ENCODE measurements at regions not wholly inside any gene's neighbourhood (a gene's known extent, or its start where the extent isn't known, plus 50 kb on each side); places are given as distances from the start of the nearest gene placed in this dataset.

- H3K27me3 Mint-ChIP-seq (ENCODE audit: low read depth) = no peaks in the 10 kb centered on the region
- H3K4me3 Mint-ChIP-seq = no peak overlapping the region
- TF ChIP-seq CTCF (conservative IDR thresholded peaks at IDR 0.05) = no peak
- no peak for DNase-seq (ENCODE audit: low read depth, low spot score)
- peaks cover 6% of the 10 kb centered on the region for H3K4me1 Mint-ChIP-seq
- H3K36me3 Mint-ChIP-seq (ENCODE audit: low read depth) = no peaks in the 10 kb centered on the region
- no peak overlapping the region for H3K27ac Mint-ChIP-seq (ENCODE audit: unreplicated experiment)
- H3K9me3 Mint-ChIP-seq = peaks cover 15% of the 10 kb centered on the region
Observed at GRCh38 chrX:100479329-100479728, 69.3 kb upstream of the PCDH19 start.

- H3K4me1 Mint-ChIP-seq = peaks cover 6% of the 10 kb centered on the region
- no peak overlapping the region for H3K27ac Mint-ChIP-seq (ENCODE audit: unreplicated experiment)
- H3K4me3 Mint-ChIP-seq = no peak overlapping the region
- TF ChIP-seq CTCF (conservative IDR thresholded peaks at IDR 0.05) = no peak
- H3K36me3 Mint-ChIP-seq (ENCODE audit: low read depth) = no peaks in the 10 kb centered on the region
- no peak for DNase-seq (ENCODE audit: low read depth, low spot score)
- peaks cover 15% of the 10 kb centered on the region for H3K9me3 Mint-ChIP-seq
- H3K27me3 Mint-ChIP-seq (ENCODE audit: low read depth) = no peaks in the 10 kb centered on the region
Observed at GRCh38 chrX:100478714-100479306, 68.7 kb upstream of the PCDH19 start.

DNA sequence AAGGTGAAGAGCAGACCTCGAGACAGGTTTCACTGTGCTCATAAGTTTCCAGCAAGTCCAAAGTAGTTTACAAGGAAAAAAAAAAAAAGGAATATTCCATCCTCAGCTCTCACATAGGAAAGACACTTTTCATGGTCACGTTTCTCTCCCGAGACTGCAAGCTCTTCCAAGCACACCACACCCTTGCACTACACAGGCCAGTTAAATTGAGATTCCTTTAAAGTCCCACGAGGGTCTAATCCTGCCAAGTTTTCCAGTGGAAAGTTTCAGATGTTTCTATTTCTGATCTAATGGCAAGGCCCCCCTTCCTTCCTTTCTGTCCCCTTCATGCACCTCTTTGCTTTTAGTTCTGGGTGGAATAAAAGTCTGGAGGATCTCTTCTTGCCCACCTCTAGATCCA lies 67.9 kb upstream of the PCDH19 start:
- peaks cover 19% of the 10 kb centered on the region for H3K9me3 Mint-ChIP-seq
- H3K36me3 Mint-ChIP-seq (ENCODE audit: low read depth) = no peaks in the 10 kb centered on the region
- H3K4me1 Mint-ChIP-seq = peaks cover 6% of the 10 kb centered on the region
- no peak for DNase-seq (ENCODE audit: low read depth, low spot score)
- H3K4me3 Mint-ChIP-seq = no peak overlapping the region
- no peaks in the 10 kb centered on the region for H3K27me3 Mint-ChIP-seq (ENCODE audit: low read depth)
- no peak overlapping the region for H3K27ac Mint-ChIP-seq (ENCODE audit: unreplicated experiment)
- no peak for TF ChIP-seq CTCF (conservative IDR thresholded peaks at IDR 0.05)

DNA sequence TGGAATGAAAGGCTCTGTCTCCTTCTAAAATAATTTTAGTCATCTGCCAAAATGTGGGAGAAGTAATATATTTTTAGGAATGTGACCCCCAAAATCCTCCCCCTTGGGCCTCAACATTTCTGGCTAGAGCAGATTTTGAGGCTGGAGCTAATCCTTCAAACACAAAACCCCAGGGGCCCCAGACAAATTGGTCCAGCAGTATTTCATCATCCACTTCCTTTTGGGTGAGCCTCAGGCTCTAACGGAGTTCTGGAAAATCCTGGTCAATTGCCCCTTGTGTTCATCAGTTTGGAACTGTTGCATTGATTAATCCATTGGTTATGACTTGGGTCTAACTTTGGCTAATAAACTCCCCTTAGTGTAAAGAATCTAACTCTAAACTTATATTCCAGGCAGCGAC lies 67.4 kb upstream of the PCDH19 start:
- Mint-ChIP-seq H3K9me3 (peaks cover 19% of the 10 kb centered on the region), H3K36me3 (ENCODE audit: low read depth) (no peaks in the 10 kb centered on the region), H3K4me1 (peaks cover 6% of the 10 kb centered on the region), H3K4me3 (no peak overlapping the region), H3K27me3 (ENCODE audit: low read depth) (no peaks in the 10 kb centered on the region), H3K27ac (ENCODE audit: unreplicated experiment) (no peak overlapping the region)
- no peak for DNase-seq (ENCODE audit: low read depth, low spot score)
- no peak for TF ChIP-seq CTCF (conservative IDR thresholded peaks at IDR 0.05)
